Kidney epithelial cell (primary cell): ENCODE measurements at regions not wholly inside any gene's neighbourhood (a gene's known extent, or its start where the extent isn't known, plus 50 kb on each side); places are given as distances from the start of the nearest gene placed in this dataset.
"Not testable (repeated sequence)": the region's sequence is repeated elsewhere in the genome, so short reads cannot be mapped to it uniquely, and the experiment has no call there.

Experiments
- DNase-seq: peaks from one replicate; pipeline ENCODE4 v3.0.0-alpha.2; 2010; ENCODE audit warnings: low read depth
- H3K27me3 ChIP-seq: 2 replicates; pipeline ENCODE4 v1.6.0; 2011; ENCODE audit warnings: low read length; ENCODE audit not compliant: control insufficient read depth, insufficient read depth
- H3K36me3 ChIP-seq: 2 replicates; pipeline ENCODE4 v1.5.1; 2011; ENCODE audit warnings: low read length; ENCODE audit not compliant: control insufficient read depth, insufficient read depth
- H3K4me3 ChIP-seq: 2 replicates; pipeline ENCODE4 v1.5.1; 2011; ENCODE audit warnings: low read depth, mild to moderate bottlenecking, control low read depth, low read length
- TF ChIP-seq, protein P1 (sequence below): IDR thresholded peaks from 2 replicates; pipeline ENCODE4 v1.5.1; 2011; ENCODE audit warnings: mild to moderate bottlenecking, moderate library complexity, low read length, control low read depth, inconsistent platforms; ENCODE audit not compliant: insufficient read depth, poor library complexity, severe bottlenecking

DNA sequence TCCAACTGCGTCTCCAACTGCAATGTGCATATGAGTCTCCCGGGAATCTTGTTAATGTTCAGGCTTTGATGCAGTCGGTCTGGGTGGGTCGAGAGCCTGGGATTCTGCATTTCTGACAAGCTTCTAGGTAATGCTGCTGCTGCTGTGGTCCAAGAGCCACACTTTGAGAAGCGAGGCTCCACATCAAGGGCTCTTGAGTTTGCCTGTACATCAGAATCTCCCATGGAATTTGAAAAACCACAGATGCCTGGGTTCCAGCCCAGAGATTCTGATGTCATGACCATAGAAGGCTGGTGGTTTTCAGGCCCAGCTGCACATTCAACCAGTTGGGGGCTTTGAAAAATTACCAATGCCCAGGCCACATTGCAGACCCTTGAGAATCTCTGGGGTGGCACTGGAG is 93.9 kb upstream of the TARDBP start:
- TF ChIP-seq, protein P1, sequence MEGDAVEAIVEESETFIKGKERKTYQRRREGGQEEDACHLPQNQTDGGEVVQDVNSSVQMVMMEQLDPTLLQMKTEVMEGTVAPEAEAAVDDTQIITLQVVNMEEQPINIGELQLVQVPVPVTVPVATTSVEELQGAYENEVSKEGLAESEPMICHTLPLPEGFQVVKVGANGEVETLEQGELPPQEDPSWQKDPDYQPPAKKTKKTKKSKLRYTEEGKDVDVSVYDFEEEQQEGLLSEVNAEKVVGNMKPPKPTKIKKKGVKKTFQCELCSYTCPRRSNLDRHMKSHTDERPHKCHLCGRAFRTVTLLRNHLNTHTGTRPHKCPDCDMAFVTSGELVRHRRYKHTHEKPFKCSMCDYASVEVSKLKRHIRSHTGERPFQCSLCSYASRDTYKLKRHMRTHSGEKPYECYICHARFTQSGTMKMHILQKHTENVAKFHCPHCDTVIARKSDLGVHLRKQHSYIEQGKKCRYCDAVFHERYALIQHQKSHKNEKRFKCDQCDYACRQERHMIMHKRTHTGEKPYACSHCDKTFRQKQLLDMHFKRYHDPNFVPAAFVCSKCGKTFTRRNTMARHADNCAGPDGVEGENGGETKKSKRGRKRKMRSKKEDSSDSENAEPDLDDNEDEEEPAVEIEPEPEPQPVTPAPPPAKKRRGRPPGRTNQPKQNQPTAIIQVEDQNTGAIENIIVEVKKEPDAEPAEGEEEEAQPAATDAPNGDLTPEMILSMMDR = no peak
- DNase-seq = no peak
- peaks cover 19% of the 10 kb centered on the region for H3K27me3 ChIP-seq
- H3K4me3 ChIP-seq = no peak overlapping the region
- H3K36me3 ChIP-seq = no peaks in the 10 kb centered on the region

DNA sequence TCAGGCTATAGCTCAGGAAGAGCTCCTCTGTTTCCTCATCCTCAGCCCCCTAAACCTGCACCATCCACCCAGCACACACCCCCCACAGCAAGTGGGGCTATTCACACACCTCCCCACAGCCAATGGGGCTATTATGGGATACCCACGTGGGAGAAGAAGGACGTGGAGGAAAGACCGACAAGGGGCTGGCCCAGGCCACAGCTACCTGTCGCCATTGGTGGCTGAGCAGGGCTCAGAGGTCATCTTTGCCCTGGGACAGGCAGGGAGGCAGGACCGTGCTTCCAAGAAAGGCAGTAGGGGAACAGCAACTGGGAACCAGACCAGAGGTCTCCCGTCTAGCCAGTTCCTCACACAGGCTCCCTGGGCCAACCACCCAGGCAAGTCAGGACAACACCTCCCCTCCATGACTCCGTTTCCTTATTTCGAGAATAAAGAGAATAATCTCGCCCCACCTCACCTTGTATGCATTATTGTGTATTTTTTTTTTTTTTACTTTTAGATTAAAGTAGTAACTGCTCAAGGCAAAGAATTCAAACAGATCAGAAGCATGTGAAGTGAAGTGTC is 92.3 kb upstream of the TARDBP start:
- Histone ChIP-seq H3K4me3 (no peak overlapping the region), H3K36me3 (no peaks in the 10 kb centered on the region), H3K27me3 (peaks cover 19% of the 10 kb centered on the region)
- TF ChIP-seq, protein P1 = no peak
- DNase-seq = no peak

DNA sequence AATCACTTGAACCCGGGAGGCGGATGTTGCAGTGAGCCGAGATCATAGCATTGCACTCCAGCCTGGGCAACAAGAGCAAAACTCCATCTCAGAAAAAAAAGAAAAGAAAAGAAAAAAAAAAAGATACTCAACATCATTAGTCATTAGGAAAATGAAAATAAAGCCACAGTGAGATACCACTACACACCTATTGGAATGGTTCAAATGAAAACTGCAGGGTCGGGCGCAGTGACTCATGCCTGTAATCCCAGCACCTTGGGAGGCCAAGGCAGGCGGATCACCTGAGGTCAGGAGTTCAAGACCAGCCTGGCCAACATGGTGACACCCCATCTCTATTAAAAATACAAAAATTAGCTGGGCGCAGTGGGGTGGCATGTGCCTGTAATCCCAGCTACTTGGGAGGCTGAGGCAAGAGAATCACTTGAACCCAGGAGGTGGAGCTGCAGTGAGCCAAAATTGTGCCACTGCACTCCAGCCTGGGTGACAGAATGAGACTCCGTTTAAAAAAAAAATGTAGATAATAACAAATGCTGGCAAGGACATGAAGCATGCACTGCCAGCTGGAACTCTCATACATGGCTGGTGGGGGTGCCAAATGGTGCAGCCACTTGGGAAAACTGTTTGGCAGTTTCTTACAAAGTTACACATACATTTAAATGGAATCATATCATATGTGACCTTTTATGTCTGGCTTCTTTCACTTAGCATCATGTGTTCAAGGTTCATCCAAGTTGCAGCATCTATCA is 90.0 kb upstream of the TARDBP start:
- not testable (repeated sequence) for DNase-seq, H3K36me3 ChIP-seq, H3K4me3 ChIP-seq, H3K27me3 ChIP-seq

DNA sequence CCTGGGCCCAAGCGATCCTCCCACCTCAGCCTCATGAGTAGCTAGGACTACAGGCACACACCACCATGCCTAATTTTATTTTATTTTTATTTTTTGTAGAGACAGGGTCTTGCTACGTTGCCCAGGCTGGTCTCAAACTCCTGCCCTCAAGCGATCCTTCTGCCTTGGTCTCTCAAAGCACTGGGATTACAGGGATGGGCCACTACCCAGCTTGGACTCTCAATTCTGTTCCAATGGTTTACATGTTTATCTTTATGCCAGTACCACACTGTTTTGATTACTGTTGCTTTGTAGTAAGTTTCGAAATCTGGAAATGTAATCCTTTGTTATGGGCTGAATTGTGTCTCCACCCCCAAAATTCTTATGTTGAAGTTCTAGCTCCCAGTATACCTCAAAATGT is 88.4 kb upstream of the TARDBP start:
- TF ChIP-seq, protein P1 = no peak
- DNase-seq = no peak
- Histone ChIP-seq H3K36me3 (no peaks in the 10 kb centered on the region), H3K27me3 (peaks cover 4% of the 10 kb centered on the region), H3K4me3 (no peak overlapping the region)

DNA sequence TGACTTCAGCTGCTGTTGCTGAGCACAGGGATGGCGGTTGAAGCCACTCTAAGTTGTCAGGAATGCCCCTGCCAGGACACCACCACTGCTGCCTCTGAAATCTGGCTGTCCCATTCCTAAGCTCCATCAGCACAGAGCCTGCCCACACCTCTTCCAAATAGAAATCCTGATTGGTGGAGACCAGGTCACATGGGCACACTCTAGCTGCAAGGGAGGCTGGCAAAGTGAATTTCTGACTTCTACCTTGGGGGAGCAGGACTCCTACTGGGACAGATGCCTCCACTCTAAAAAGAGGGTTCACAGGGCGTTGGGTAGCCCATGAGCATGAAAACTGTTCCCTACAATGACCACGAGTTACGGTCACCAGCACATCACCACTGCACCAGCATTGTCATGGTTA is 83.8 kb upstream of the TARDBP start:
- no peaks in the 10 kb centered on the region for H3K36me3 ChIP-seq
- no peak for DNase-seq
- TF ChIP-seq, protein P1 = no peak
- H3K27me3 ChIP-seq = peaks cover 2% of the 10 kb centered on the region
- H3K4me3 ChIP-seq = no peak overlapping the region

DNA sequence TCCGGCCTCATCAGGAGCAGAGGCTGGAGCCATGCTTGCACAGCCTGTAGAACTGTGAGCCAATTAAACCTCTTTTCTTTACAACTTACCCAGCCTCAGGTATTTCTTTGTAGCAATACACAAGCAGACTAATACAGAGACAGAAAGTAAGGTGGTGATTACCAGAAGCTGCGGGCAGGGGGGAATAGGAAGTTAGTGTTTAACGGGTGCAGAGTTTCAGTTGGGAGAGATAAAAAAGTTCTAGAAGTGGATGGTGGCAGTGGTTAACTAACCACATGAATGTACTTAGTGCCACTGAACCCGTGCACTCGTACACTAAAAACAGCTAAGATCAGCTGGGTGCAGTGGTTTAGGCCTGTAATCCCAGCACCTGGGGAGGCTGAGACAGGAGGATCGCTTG is 80.4 kb upstream of the TARDBP start:
- Histone ChIP-seq H3K4me3 (no peak overlapping the region), H3K36me3 (no peaks in the 10 kb centered on the region), H3K27me3 (peaks cover 2% of the 10 kb centered on the region)
- TF ChIP-seq, protein P1 = no peak
- no peak for DNase-seq
